ENCODE measurements at regions not wholly inside any gene's neighbourhood (a gene's known extent, or its start where the extent isn't known, plus 50 kb on each side); places are given as distances from the start of the nearest gene placed in this dataset.

- DNase-seq, result no peak
- Histone ChIP-seq H3K27me3 (no peaks in the 10 kb centered on the region), H3K36me3 (no peaks in the 10 kb centered on the region), H3K4me3 (no peak overlapping the region), H3K4me1 (no peaks in the 10 kb centered on the region), H3K27ac (no peak overlapping the region), H3K9me3 (no peaks in the 10 kb centered on the region)
- intact Hi-C loops (cut with DNase I; ENCODE audit: low total_unique reads), result no loop called here
- TF ChIP-seq POLR2A (IDR thresholded peaks at IDR 0.05) (no peak), CTCF (IDR thresholded peaks at IDR 0.05) (no peak)
These were observed 142.2 kb downstream of the ERMARD start for GRCh38 chr6:169893624-169894023.

GRCh38 chr6:169891846-169892245, 140.4 kb downstream of the ERMARD start:
- intact Hi-C loops (cut with DNase I; ENCODE audit: low total_unique reads), result no loop called here
- TF ChIP-seq POLR2A (IDR thresholded peaks at IDR 0.05) (no peak), CTCF (IDR thresholded peaks at IDR 0.05) (no peak)
- no peaks in the 10 kb centered on the region for H3K36me3 ChIP-seq
- no peaks in the 10 kb centered on the region for H3K9me3 ChIP-seq
- no peak overlapping the region for H3K27ac ChIP-seq
- no peak for DNase-seq
- H3K4me1 ChIP-seq, result no peaks in the 10 kb centered on the region
- H3K27me3 ChIP-seq, result no peaks in the 10 kb centered on the region
- no peak overlapping the region for H3K4me3 ChIP-seq

GRCh38 chr6:169891421-169891820, 140.0 kb downstream of the ERMARD start:
- Histone ChIP-seq H3K4me1 (no peaks in the 10 kb centered on the region), H3K27me3 (no peaks in the 10 kb centered on the region), H3K36me3 (no peaks in the 10 kb centered on the region), H3K9me3 (no peaks in the 10 kb centered on the region), H3K27ac (no peak overlapping the region), H3K4me3 (no peak overlapping the region)
- no peak for DNase-seq
- TF ChIP-seq POLR2A (IDR thresholded peaks at IDR 0.05) (no peak), CTCF (IDR thresholded peaks at IDR 0.05) (no peak)
- intact Hi-C loops (cut with DNase I; ENCODE audit: low total_unique reads), result no loop called here

- no peak overlapping the region for H3K27ac ChIP-seq
- no peak for TF ChIP-seq CTCF (IDR thresholded peaks at IDR 0.05)
- TF ChIP-seq POLR2A (IDR thresholded peaks at IDR 0.05), result no peak
- no peaks in the 10 kb centered on the region for H3K36me3 ChIP-seq
- no peak for DNase-seq
- H3K9me3 ChIP-seq, result no peaks in the 10 kb centered on the region
- H3K27me3 ChIP-seq, result no peaks in the 10 kb centered on the region
- H3K4me1 ChIP-seq, result no peaks in the 10 kb centered on the region
- intact Hi-C loops (cut with DNase I; ENCODE audit: low total_unique reads), result no loop called here
- no peak overlapping the region for H3K4me3 ChIP-seq
These were observed 139.5 kb downstream of the ERMARD start for GRCh38 chr6:169890901-169891300.

- Histone ChIP-seq H3K4me1 (no peaks in the 10 kb centered on the region), H3K9me3 (no peaks in the 10 kb centered on the region), H3K27me3 (no peaks in the 10 kb centered on the region), H3K36me3 (no peaks in the 10 kb centered on the region), H3K4me3 (no peak overlapping the region), H3K27ac (no peak overlapping the region)
- intact Hi-C loops (cut with DNase I; ENCODE audit: low total_unique reads), result no loop called here
- TF ChIP-seq CTCF (IDR thresholded peaks at IDR 0.05) (no peak), POLR2A (IDR thresholded peaks at IDR 0.05) (no peak)
- no peak for DNase-seq
These were observed 138.6 kb downstream of the ERMARD start for GRCh38 chr6:169890049-169890448.
